Panc1 (cell line): ENCODE measurements at regions not wholly inside any gene's neighbourhood (a gene's known extent, or its start where the extent isn't known, plus 50 kb on each side); places are given as distances from the start of the nearest gene placed in this dataset.

Experiments used
- ATAC-seq: fragments of 200-7000 bp; cut with Tn5 transposase; 2 replicates; pipeline ENCODE4 v1.9.1; 2020; ENCODE audit warnings: mild to moderate bottlenecking, moderate library complexity
- BruUV-seq: library from RNA; stranded (reverse); fragments of 400-500 nt; replicated peaks from 2 replicates; lab custom pipeline; 2021; lab: Mats Ljungman, UMichigan
- CTCF ChIA-PET: fragments of 300-600 bp; sonication (Branson Sonifier 250); formaldehyde crosslinking; loops from one replicate; lab custom pipeline; 2022; ENCODE audit warnings: antibody characterized with exemption; lab: Charles Lee
- POLR2A ChIA-PET: fragments of 300-600 bp; sonication (Branson Sonifier 250); formaldehyde crosslinking; loops from one replicate; lab custom pipeline; 2022; ENCODE audit warnings: antibody characterized with exemption; lab: Charles Lee
- DNase-seq: peaks from one replicate; pipeline ENCODE4 v3.0.0-alpha.2; 2010; ENCODE audit warnings: low read depth, low spot score
- H3K27ac ChIP-seq: 2 replicates; pipeline ENCODE4 v1.5.1; 2011; ENCODE audit warnings: mild to moderate bottlenecking, low read length, inconsistent platforms
- H3K27me3 ChIP-seq: fragments of 200-500 bp; sonication (Bioruptor generic); 2 replicates; pipeline ENCODE4 v1.6.0; 2014; ENCODE audit warnings: low read length, inconsistent platforms; ENCODE audit not compliant: control insufficient read depth, insufficient read depth
- H3K36me3 ChIP-seq: fragments of 200-500 bp; sonication (Bioruptor generic); 2 replicates; pipeline ENCODE4 v1.5.1; 2014; ENCODE audit warnings: inconsistent platforms, mild to moderate bottlenecking, low read length, moderate library complexity; ENCODE audit not compliant: control insufficient read depth, insufficient read depth
- H3K4me1 ChIP-seq: 2 replicates; pipeline ENCODE4 v1.5.1; 2011; ENCODE audit warnings: inconsistent platforms, mild to moderate bottlenecking, low read length, moderate library complexity; ENCODE audit not compliant: control insufficient read depth, insufficient read depth
- H3K4me3 ChIP-seq, 2 experiments: 2 replicates each; pipeline ENCODE4 v1.5.1; 2011 to 2012; ENCODE audit warnings: low read depth in 2 of 2, low read length in 2 of 2, mild to moderate bottlenecking in 2 of 2, inconsistent platforms in 1 of 2, moderate library complexity in 1 of 2
- H3K9me3 ChIP-seq: fragments of 200-500 bp; sonication (Bioruptor generic); 2 replicates; pipeline ENCODE4 v1.5.1; 2014; ENCODE audit warnings: low read depth, mild to moderate bottlenecking, inconsistent platforms, low read length, moderate library complexity; ENCODE audit not compliant: control insufficient read depth, insufficient read depth
- CTCF ChIP-seq: fragments of 450-650 bp; IDR thresholded peaks from 2 replicates; pipeline ENCODE4 v1.5.1; 2017; ENCODE audit warnings: mild to moderate bottlenecking
- POLR2AphosphoS5 ChIP-seq: IDR thresholded peaks from 2 replicates; pipeline ENCODE4 v1.6.1; 2012; ENCODE audit warnings: mild to moderate bottlenecking, low read depth, low read length, moderate library complexity
- REST ChIP-seq, 2 experiments: IDR thresholded peaks; 2 replicates each; pipeline ENCODE4 v1.6.1; 2011 to 2012; ENCODE audit warnings: low read depth in 2 of 2, control low read depth in 1 of 2, low read length in 1 of 2, mild to moderate bottlenecking in 1 of 2, moderate library complexity in 1 of 2; ENCODE audit not compliant: insufficient read depth in 1 of 2
- SIN3A ChIP-seq: IDR thresholded peaks from 2 replicates; pipeline ENCODE4 v1.6.1; 2012; ENCODE audit warnings: low read depth, mild to moderate bottlenecking, low read length, moderate library complexity, borderline replicate concordance; ENCODE audit not compliant: insufficient read depth
- TCF7L2 ChIP-seq: IDR thresholded peaks from 2 replicates; pipeline ENCODE4 v1.6.1; 2011; ENCODE audit warnings: mild to moderate bottlenecking, low read depth, low read length, inconsistent platforms
- in situ Hi-C: cut with HindIII; loops from 2 replicates; pipeline ENCODE4 v1.10.0; 2016; ENCODE audit warnings: low sequenced_read_pairs, low pct_unique_long_range_greater_than_20kb
- intact Hi-C: fragments of 100-400 bp; cut with micrococcal nuclease; formaldehyde crosslinking; loops from one replicate; pipeline ENCODE4 v1.10.0; 2022; ENCODE audit not compliant: unreplicated experiment

- Histone ChIP-seq H3K36me3 (no peaks in the 10 kb centered on the region), H3K4me3 (no peak overlapping the region), H3K4me1 (no peaks in the 10 kb centered on the region), H3K9me3 (no peaks in the 10 kb centered on the region), H3K27me3 (no peaks in the 10 kb centered on the region), H3K27ac (no peak overlapping the region)
- in situ Hi-C loops (no loop called here), intact Hi-C loops (no loop called here)
- TF ChIP-seq TCF7L2 (no peak), SIN3A (no peak), CTCF (no peak), REST (IDR thresholded peaks at IDR 0.05; ENCODE audit: insufficient read depth in 1 of 2, low read depth in 2 of 2, low read length in 1 of 2) (no peak), POLR2AphosphoS5 (no peak)
- DNase-seq (no peak), ATAC-seq (no peak)
- no TSS peak for BruUV-seq
- CTCF ChIA-PET, result no interaction called here
- POLR2A ChIA-PET, result no interaction called here
Observed at GRCh38 chr16:6549415-6549814, 783.2 kb upstream of the RBFOX1 start.

GRCh38 chr16:6548507-6548906 lies 784.1 kb upstream of the RBFOX1 start:
- no peaks in the 10 kb centered on the region for H3K4me1 ChIP-seq
- no peak overlapping the region for H3K27ac ChIP-seq
- no peaks in the 10 kb centered on the region for H3K9me3 ChIP-seq
- ChIA-PET CTCF (no interaction called here), POLR2A (no interaction called here)
- H3K4me3 ChIP-seq, result no peak overlapping the region
- no peaks in the 10 kb centered on the region for H3K27me3 ChIP-seq
- intact Hi-C loops, result no loop called here
- ATAC-seq (no peak), DNase-seq (no peak)
- in situ Hi-C loops, result no loop called here
- TF ChIP-seq REST (IDR thresholded peaks at IDR 0.05; ENCODE audit: insufficient read depth in 1 of 2, low read depth in 2 of 2, low read length in 1 of 2) (no peak), TCF7L2 (no peak), SIN3A (no peak), CTCF (no peak), POLR2AphosphoS5 (no peak)
- H3K36me3 ChIP-seq, result no peaks in the 10 kb centered on the region
- BruUV-seq, result no TSS peak
